Natural killer cell (primary cell): ENCODE measurements at regions not wholly inside any gene's neighbourhood (a gene's known extent, or its start where the extent isn't known, plus 50 kb on each side); places are given as distances from the start of the nearest gene placed in this dataset.

Source experiments
- ATAC-seq, 3 donors: fragments of 150-1000 bp in 2 of 3; fragments of 200-7000 bp in 1 of 3; cut with Tn5 transposase; 1 replicate in 1 of 3; 2 replicates in 2 of 3; pipeline ENCODE4 v1.10.0; 2021; ENCODE audit warnings: mild to moderate bottlenecking in 2 of 3, moderate library complexity in 2 of 3
- DNase-seq, 2 donors: peaks; one replicate each; pipeline versions ENCODE4 v3.0.0 to v3.0.0-alpha.2; 2013 to 2021; ENCODE audit warnings: mixed read lengths in 1 of 2
- H3K27ac ChIP-seq: one replicate; pipeline ENCODE4 v1.5.1; 2013; ENCODE audit warnings: mild to moderate bottlenecking, low read length
- H3K27me3 ChIP-seq: one replicate; pipeline ENCODE4 v1.6.1; 2013; ENCODE audit warnings: low read length; ENCODE audit not compliant: control insufficient read depth, insufficient read depth
- H3K36me3 ChIP-seq: one replicate; pipeline ENCODE4 v1.6.1; 2013; ENCODE audit warnings: low read length; ENCODE audit not compliant: control insufficient read depth, insufficient read depth
- H3K4me1 ChIP-seq: one replicate; pipeline ENCODE4 v1.6.1; 2013; ENCODE audit warnings: low read length; ENCODE audit not compliant: control insufficient read depth, insufficient read depth
- H3K4me3 ChIP-seq: one replicate; pipeline ENCODE4 v1.5.1; 2013; ENCODE audit warnings: low read length
- H3K9me3 ChIP-seq: one replicate; pipeline ENCODE4 v1.6.1; 2013; ENCODE audit warnings: low read length; ENCODE audit not compliant: control insufficient read depth, insufficient read depth
- H3K27ac Mint-ChIP-seq, 2 donors: one replicate each; pipeline ENCODE4 v1.8.0; 2022; ENCODE audit warnings: mild to moderate bottlenecking in 2 of 2, mixed read lengths in 2 of 2, moderate library complexity in 1 of 2
- H3K27me3 Mint-ChIP-seq, 2 donors: one replicate each; pipeline ENCODE4 v1.8.0; 2022; ENCODE audit warnings: low read depth in 2 of 2, mixed read lengths in 2 of 2
- H3K36me3 Mint-ChIP-seq: one replicate; pipeline ENCODE4 v1.8.0; 2022; ENCODE audit warnings: mixed read lengths
- H3K4me1 Mint-ChIP-seq, 2 donors: one replicate each; pipeline ENCODE4 v1.8.0; 2022; ENCODE audit warnings: mixed read lengths in 2 of 2
- H3K4me3 Mint-ChIP-seq: one replicate; pipeline ENCODE4 v1.8.0; 2022; ENCODE audit warnings: mild to moderate bottlenecking, moderate library complexity, mixed read lengths
- H3K9me3 Mint-ChIP-seq, 2 donors: one replicate each; pipeline ENCODE4 v1.8.0; 2022; ENCODE audit warnings: mixed read lengths in 2 of 2
- CTCF ChIP-seq: fragments of 200-600 bp; IDR thresholded peaks from one replicate; pipeline ENCODE4 v1.8.0; 2022; ENCODE audit warnings: antibody characterized with exemption
- WGBS: methylation state at CpG from one replicate; pipeline ENCODE4 v1.1.7; 2013; ENCODE audit warnings: missing lambda C conversion rate; ENCODE audit not compliant: insufficient coverage; 5-methylcytosine and 5-hydroxymethylcytosine counted together
- intact Hi-C: fragments of 100-400 bp; cut with micrococcal nuclease; formaldehyde crosslinking; loops from one replicate; pipeline ENCODE4 v1.14.2; 2022

- DNase-seq: no peak
- 63% methylated on average over 2 of the region's 5 CpGs for WGBS
- no peak overlapping the region for H3K27ac Mint-ChIP-seq
- no peaks in the 10 kb centered on the region for H3K27me3 Mint-ChIP-seq
- Histone ChIP-seq H3K4me1 (no peaks in the 10 kb centered on the region), H3K4me3 (no peak overlapping the region), H3K36me3 (no peaks in the 10 kb centered on the region), H3K27ac (no peak overlapping the region), H3K9me3 (no peaks in the 10 kb centered on the region), H3K27me3 (no peaks in the 10 kb centered on the region)
- intact Hi-C loops: no loop called here
- ATAC-seq: no peak
- no peak for TF ChIP-seq CTCF
- H3K9me3 Mint-ChIP-seq: peaks cover 10 to 14% of the 10 kb centered on the region in 2 donors
- no peaks in the 10 kb centered on the region for H3K36me3 Mint-ChIP-seq
- H3K4me3 Mint-ChIP-seq: no peak overlapping the region
- no peaks in the 10 kb centered on the region for H3K4me1 Mint-ChIP-seq
Measured at GRCh38 chr1:219050086-219050821, 123.4 kb upstream of the LYPLAL1 start.

- Mint-ChIP-seq H3K4me3 (no peak overlapping the region), H3K27me3 (no peaks in the 10 kb centered on the region), H3K4me1 (no peaks in the 10 kb centered on the region), H3K27ac (no peak overlapping the region), H3K36me3 (no peaks in the 10 kb centered on the region), H3K9me3 (peaks cover 11 to 12% of the 10 kb centered on the region in 2 donors)
- intact Hi-C loops: no loop called here
- Histone ChIP-seq H3K27me3 (no peaks in the 10 kb centered on the region), H3K9me3 (no peaks in the 10 kb centered on the region), H3K27ac (no peak overlapping the region), H3K4me3 (no peak overlapping the region), H3K4me1 (no peaks in the 10 kb centered on the region), H3K36me3 (no peaks in the 10 kb centered on the region)
- TF ChIP-seq CTCF: no peak
- WGBS: no CpG with 5 or more reads among the region's 1 CpG
- ATAC-seq (no peak), DNase-seq (no peak)
Measured at GRCh38 chr1:219050822-219051125, 122.9 kb upstream of the LYPLAL1 start.

GRCh38 chr1:219051547-219051946 is 122.1 kb upstream of the LYPLAL1 start:
- H3K27ac Mint-ChIP-seq: no peak overlapping the region
- no peaks in the 10 kb centered on the region for H3K27me3 Mint-ChIP-seq
- H3K27ac ChIP-seq: no peak overlapping the region
- no peaks in the 10 kb centered on the region for H3K36me3 Mint-ChIP-seq
- H3K4me3 ChIP-seq: no peak overlapping the region
- no peak overlapping the region for H3K4me3 Mint-ChIP-seq
- DNase-seq (no peak), ATAC-seq (no peak)
- no peaks in the 10 kb centered on the region for H3K27me3 ChIP-seq
- no peaks in the 10 kb centered on the region for H3K36me3 ChIP-seq
- no peak for TF ChIP-seq CTCF
- intact Hi-C loops: no loop called here
- H3K9me3 Mint-ChIP-seq: peaks cover 10 to 11% of the 10 kb centered on the region in 2 donors
- no peaks in the 10 kb centered on the region for H3K4me1 Mint-ChIP-seq
- H3K9me3 ChIP-seq: no peaks in the 10 kb centered on the region
- 100% methylated on average over 2 of the region's 4 CpGs for WGBS
- no peaks in the 10 kb centered on the region for H3K4me1 ChIP-seq
